GM23248 (cell line): ENCODE measurements at regions not wholly inside any gene's neighbourhood (a gene's known extent, or its start where the extent isn't known, plus 50 kb on each side); places are given as distances from the start of the nearest gene placed in this dataset.

Experiments used
- DNase-seq: peaks from one replicate; pipeline ENCODE4 v3.0.0-alpha.2; 2015
- H2AFZ ChIP-seq: fragments of 200-600 bp; sonication (generic); 2 replicates; pipeline ENCODE4 v1.6.1; 2016; ENCODE audit warnings: antibody characterized with exemption
- H3F3A ChIP-seq: fragments of 200-600 bp; sonication (generic); 2 replicates; pipeline ENCODE4 v1.6.1; 2016; ENCODE audit warnings: mild to moderate bottlenecking, antibody characterized with exemption, mixed run types; ENCODE audit not compliant: insufficient read depth
- H3K27ac ChIP-seq: fragments of 200-600 bp; sonication (generic); 2 replicates; pipeline ENCODE4 v1.5.1; 2016; ENCODE audit warnings: mild to moderate bottlenecking
- H3K27me3 ChIP-seq: fragments of 200-600 bp; sonication (generic); replicated peaks from 2 replicates; pipeline ENCODE4 v1.6.1; 2016; ENCODE audit warnings: mild to moderate bottlenecking; ENCODE audit not compliant: insufficient read depth
- H3K36me3 ChIP-seq: fragments of 200-600 bp; sonication (generic); 2 replicates; pipeline ENCODE4 v1.6.1; 2016; ENCODE audit warnings: low read depth, mild to moderate bottlenecking
- H3K4me1 ChIP-seq: fragments of 200-600 bp; sonication (generic); 2 replicates; pipeline ENCODE4 v1.6.1; 2016; ENCODE audit warnings: mild to moderate bottlenecking; ENCODE audit not compliant: insufficient read depth
- H3K4me2 ChIP-seq: fragments of 200-600 bp; sonication (generic); one replicate; pipeline ENCODE4 v1.6.1; 2016; ENCODE audit warnings: mild to moderate bottlenecking; ENCODE audit not compliant: unreplicated experiment
- H3K4me3 ChIP-seq: fragments of 200-600 bp; sonication (generic); 2 replicates; pipeline ENCODE4 v1.5.1; 2016; ENCODE audit warnings: mild to moderate bottlenecking
- H3K79me2 ChIP-seq: fragments of 200-600 bp; sonication (generic); 2 replicates; pipeline ENCODE4 v1.6.1; 2016; ENCODE audit warnings: mild to moderate bottlenecking; ENCODE audit not compliant: insufficient read depth
- H3K9ac ChIP-seq: fragments of 200-600 bp; sonication (generic); 2 replicates; pipeline ENCODE4 v1.6.1; 2016; ENCODE audit warnings: mild to moderate bottlenecking
- H3K9me2 ChIP-seq: fragments of 200-600 bp; sonication (generic); 2 replicates; pipeline ENCODE4 v1.6.1; 2016; ENCODE audit warnings: mixed run types, mild to moderate bottlenecking, moderate library complexity; ENCODE audit not compliant: insufficient read depth
- H3K9me3 ChIP-seq: fragments of 200-600 bp; sonication (generic); one replicate; pipeline ENCODE4 v1.6.1; 2017; ENCODE audit warnings: low read depth
- H4K20me1 ChIP-seq: fragments of 200-600 bp; sonication (generic); 2 replicates; pipeline ENCODE4 v1.6.0; 2016; ENCODE audit not compliant: insufficient read depth
- EZH2 ChIP-seq: fragments of 200-600 bp; sonication (generic); IDR thresholded peaks from 2 replicates; pipeline ENCODE4 v1.6.1; 2018; ENCODE audit warnings: antibody characterized with exemption, mild to moderate bottlenecking; ENCODE audit not compliant: insufficient read depth, poor library complexity, severe bottlenecking
- EZH2phosphoT487 ChIP-seq: fragments of 200-600 bp; sonication (generic); IDR thresholded peaks from 2 replicates; pipeline ENCODE4 v1.6.1; 2018; ENCODE audit warnings: antibody characterized with exemption, moderate library complexity, mild to moderate bottlenecking, low read depth; ENCODE audit not compliant: insufficient read depth
- WGBS, 2 experiments: methylation state at CpG; one replicate each; pipeline ENCODE4 v1.1.6; 2015 to 2017; ENCODE audit warnings: low lambda C conversion rate in 2 of 2, low coverage in 1 of 2; ENCODE audit errors: missing lambda C conversion rate in 2 of 2; 5-methylcytosine and 5-hydroxymethylcytosine counted together
- in situ Hi-C: fragments of 300-500 bp; cut with MboI; formaldehyde crosslinking; loops from 2 replicates; pipeline ENCODE4 v1.15.0; 2020

- H3K4me1 ChIP-seq, result peaks cover 60% of the 10 kb centered on the region
- no peaks in the 10 kb centered on the region for H3K36me3 ChIP-seq
- peak overlapping the region; percentile 64 for H3K9ac ChIP-seq
- peak overlapping the region; percentile 41; the same call in 1 of the 2 replicates for H3K4me3 ChIP-seq
- no peaks in the 10 kb centered on the region for H3K79me2 ChIP-seq
- 71 to 78% methylated on average over 7 of the region's 7 CpGs for WGBS, 2 experiments
- no peaks in the 10 kb centered on the region for H4K20me1 ChIP-seq
- no peak overlapping the region for H2AFZ ChIP-seq
- DNase-seq, result no peak
- peak overlapping the region; percentile 52 for H3K4me2 ChIP-seq
- no peaks in the 10 kb centered on the region for H3K27me3 ChIP-seq
- H3K27ac ChIP-seq, result peak overlapping the region; percentile 86
- H3F3A ChIP-seq, result peaks cover 57% of the 10 kb centered on the region
- TF ChIP-seq EZH2 (no peak), EZH2phosphoT487 (no peak)
- no peaks in the 10 kb centered on the region for H3K9me3 ChIP-seq
- in situ Hi-C loops, result no loop called here
- no peaks in the 10 kb centered on the region for H3K9me2 ChIP-seq
These were observed 182.3 kb downstream of the THBS2 start for GRCh38 chr6:169071394-169071793.

- Histone ChIP-seq H3K9ac (peak overlapping the region; percentile 64), H3K27ac (peak overlapping the region; percentile 86), H3K4me3 (peak overlapping the region; percentile 41), H2AFZ (peak overlapping the region; percentile 40; the same call in 1 of the 2 replicates), H3K79me2 (no peaks in the 10 kb centered on the region), H3K4me2 (peak overlapping the region; percentile 52), H3F3A (peaks cover 52% of the 10 kb centered on the region), H3K27me3 (no peaks in the 10 kb centered on the region), H3K9me3 (no peaks in the 10 kb centered on the region), H3K36me3 (no peaks in the 10 kb centered on the region), H3K9me2 (no peaks in the 10 kb centered on the region), H3K4me1 (peaks cover 56% of the 10 kb centered on the region), H4K20me1 (no peaks in the 10 kb centered on the region)
- peak; percentile 100 for DNase-seq
- TF ChIP-seq EZH2 (no peak), EZH2phosphoT487 (no peak)
- in situ Hi-C loops, result no loop called here
- whole genome bisulfite sequencing, 2 experiments, result 2 to 3% methylated on average over 14 of the region's 14 CpGs
These were observed 183.0 kb downstream of the THBS2 start for GRCh38 chr6:169070506-169071176.

DNA sequence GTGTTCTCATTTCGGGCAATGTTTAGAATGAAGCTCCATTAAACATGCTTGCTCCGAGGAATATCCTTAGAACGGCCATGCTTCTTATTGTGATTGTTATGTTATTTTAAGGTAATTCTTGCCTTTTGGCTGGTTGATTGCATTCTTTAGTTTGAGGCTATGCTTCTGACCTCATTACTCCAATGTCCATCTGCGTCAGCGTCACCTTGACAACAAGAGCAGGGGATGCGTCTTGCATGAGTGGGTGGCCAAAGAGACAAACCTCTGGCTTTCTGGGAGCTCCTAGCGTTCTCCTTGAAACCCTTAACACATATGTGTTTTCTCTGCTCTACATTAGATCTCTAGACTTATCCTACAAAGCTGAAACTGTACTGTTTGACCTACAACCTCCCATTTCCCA lies 184.3 kb downstream of the THBS2 start:
- Histone ChIP-seq H4K20me1 (no peaks in the 10 kb centered on the region), H3K27ac (peak overlapping the region; percentile 86), H3K9me3 (no peaks in the 10 kb centered on the region), H3K4me2 (no peak overlapping the region), H2AFZ (no peak overlapping the region; the same call in 1 of the 2 replicates), H3K9ac (no peak overlapping the region), H3K27me3 (no peaks in the 10 kb centered on the region), H3K4me1 (peaks cover 43% of the 10 kb centered on the region), H3K36me3 (no peaks in the 10 kb centered on the region), H3K9me2 (no peaks in the 10 kb centered on the region), H3K79me2 (no peaks in the 10 kb centered on the region), H3F3A (peaks cover 40% of the 10 kb centered on the region), H3K4me3 (no peak overlapping the region)
- WGBS, 2 experiments, result 96 to 99% methylated on average over 7 of the region's 7 CpGs
- TF ChIP-seq EZH2phosphoT487 (no peak), EZH2 (no peak)
- in situ Hi-C loops, result no loop called here
- DNase-seq, result no peak

- H3K27ac ChIP-seq, result no peak overlapping the region
- DNase-seq, result no peak
- H2AFZ ChIP-seq, result no peak overlapping the region
- H3K27me3 ChIP-seq, result no peaks in the 10 kb centered on the region
- TF ChIP-seq EZH2, result no peak
- TF ChIP-seq EZH2phosphoT487, result no peak
- H3K36me3 ChIP-seq, result no peaks in the 10 kb centered on the region
- no peaks in the 10 kb centered on the region for H3F3A ChIP-seq
- no peak overlapping the region for H3K4me2 ChIP-seq
- no peak overlapping the region for H3K4me3 ChIP-seq
- no peaks in the 10 kb centered on the region for H3K79me2 ChIP-seq
- no peak overlapping the region for H3K9ac ChIP-seq
- no peaks in the 10 kb centered on the region for H3K9me2 ChIP-seq
- H3K9me3 ChIP-seq, result no peaks in the 10 kb centered on the region
- H3K4me1 ChIP-seq, result no peaks in the 10 kb centered on the region
- H4K20me1 ChIP-seq, result no peaks in the 10 kb centered on the region
- 87 to 89% methylated on average over 7 of the region's 7 CpGs for WGBS, 2 experiments
- in situ Hi-C loops, result no loop called here
These were observed 189.5 kb downstream of the THBS2 start for GRCh38 chr6:169064194-169064593.
